ENCODE measurements at regions not wholly inside any gene's neighbourhood (a gene's known extent, or its start where the extent isn't known, plus 50 kb on each side); places are given as distances from the start of the nearest gene placed in this dataset.

GRCh38 chr7:46508583-46508982 lies 587.5 kb upstream of the IGFBP3 start:
- no peak for TF ChIP-seq SIN3A (IDR thresholded peaks at IDR 0.05; ENCODE audit: borderline replicate concordance, insufficient read depth, low read length)
- TF ChIP-seq FOXP2 (optimal IDR thresholded peaks at IDR 0.05; ENCODE audit: borderline replicate concordance, extremely low read depth, extremely low read length, insufficient read depth): no peak

- TF ChIP-seq FOXP2 (optimal IDR thresholded peaks at IDR 0.05; ENCODE audit: borderline replicate concordance, extremely low read depth, extremely low read length, insufficient read depth) (no peak), REST (IDR thresholded peaks at IDR 0.05; ENCODE audit: insufficient read depth in 1 of 2, low read depth in 2 of 2, low read length in 2 of 2) (no peak), SIN3A (IDR thresholded peaks at IDR 0.05; ENCODE audit: borderline replicate concordance, insufficient read depth, low read length) (no peak), POLR2AphosphoS5 (IDR thresholded peaks at IDR 0.05; ENCODE audit: low read depth, low read length) (no peak), TAF1 (IDR thresholded peaks at IDR 0.05; ENCODE audit: borderline replicate concordance, insufficient read depth, low read length) (no peak)
Observed at GRCh38 chr7:46507560-46507959, 586.5 kb upstream of the IGFBP3 start.

GRCh38 chr7:46494441-46494840 lies 573.4 kb upstream of the IGFBP3 start:
- TF ChIP-seq TAF1 (IDR thresholded peaks at IDR 0.05; ENCODE audit: borderline replicate concordance, insufficient read depth, low read length): no peak
- TF ChIP-seq SIN3A (IDR thresholded peaks at IDR 0.05; ENCODE audit: borderline replicate concordance, insufficient read depth, low read length): no peak
- TF ChIP-seq REST (IDR thresholded peaks at IDR 0.05; ENCODE audit: insufficient read depth in 1 of 2, low read depth in 2 of 2, low read length in 2 of 2): no peak
- no peak for TF ChIP-seq FOXP2 (optimal IDR thresholded peaks at IDR 0.05; ENCODE audit: borderline replicate concordance, extremely low read depth, extremely low read length, insufficient read depth)
- TF ChIP-seq POLR2AphosphoS5 (IDR thresholded peaks at IDR 0.05; ENCODE audit: low read depth, low read length): no peak

GRCh38 chr7:46494028-46494427 lies 573.0 kb upstream of the IGFBP3 start:
- no peak for TF ChIP-seq SIN3A (IDR thresholded peaks at IDR 0.05; ENCODE audit: borderline replicate concordance, insufficient read depth, low read length)
- TF ChIP-seq TAF1 (IDR thresholded peaks at IDR 0.05; ENCODE audit: borderline replicate concordance, insufficient read depth, low read length): no peak
- TF ChIP-seq FOXP2 (optimal IDR thresholded peaks at IDR 0.05; ENCODE audit: borderline replicate concordance, extremely low read depth, extremely low read length, insufficient read depth): no peak
- TF ChIP-seq POLR2AphosphoS5 (IDR thresholded peaks at IDR 0.05; ENCODE audit: low read depth, low read length): no peak
- TF ChIP-seq REST (IDR thresholded peaks at IDR 0.05; ENCODE audit: insufficient read depth in 1 of 2, low read depth in 2 of 2, low read length in 2 of 2): no peak

GRCh38 chr7:46493196-46493595 lies 572.1 kb upstream of the IGFBP3 start:
- TF ChIP-seq FOXP2 (optimal IDR thresholded peaks at IDR 0.05; ENCODE audit: borderline replicate concordance, extremely low read depth, extremely low read length, insufficient read depth) (no peak), REST (IDR thresholded peaks at IDR 0.05; ENCODE audit: insufficient read depth in 1 of 2, low read depth in 2 of 2, low read length in 2 of 2) (no peak), TAF1 (IDR thresholded peaks at IDR 0.05; ENCODE audit: borderline replicate concordance, insufficient read depth, low read length) (no peak), POLR2AphosphoS5 (IDR thresholded peaks at IDR 0.05; ENCODE audit: low read depth, low read length) (no peak), SIN3A (IDR thresholded peaks at IDR 0.05; ENCODE audit: borderline replicate concordance, insufficient read depth, low read length) (no peak)
